Fibroblast of skin of left quadriceps (primary cell): ENCODE measurements at regions not wholly inside any gene's neighbourhood (a gene's known extent, or its start where the extent isn't known, plus 50 kb on each side); places are given as distances from the start of the nearest gene placed in this dataset.

Experiments used
- DNase-seq, 2 experiments: peaks; one replicate each; pipeline ENCODE4 v3.0.0-alpha.2; 2013; ENCODE audit warnings: low read depth in 2 of 2

- no peak for DNase-seq
These were observed 61.5 kb upstream of the AP1S2 start for GRCh38 chrX:15915959-15916703.

- DNase-seq, result no peak
These were observed 59.9 kb upstream of the AP1S2 start for GRCh38 chrX:15914486-15914885.

- DNase-seq, result no peak
These were observed 58.5 kb upstream of the AP1S2 start for GRCh38 chrX:15913146-15913545.

- DNase-seq, result no peak
These were observed 57.3 kb upstream of the AP1S2 start for GRCh38 chrX:15911734-15912550.

- no peak for DNase-seq
These were observed 55.0 kb upstream of the AP1S2 start for GRCh38 chrX:15909605-15910004.

- DNase-seq, result no peak
These were observed 54.1 kb upstream of the AP1S2 start for GRCh38 chrX:15908603-15909290.

- DNase-seq, result no peak
These were observed 51.7 kb upstream of the AP1S2 start for GRCh38 chrX:15906041-15906943.
